Natural killer cell (primary cell): ENCODE measurements at regions not wholly inside any gene's neighbourhood (a gene's known extent, or its start where the extent isn't known, plus 50 kb on each side); places are given as distances from the start of the nearest gene placed in this dataset.
A peak's percentile ranks its signal among the peaks of the same experiment; 100 is the strongest.

Source experiments
- ATAC-seq, 3 donors: fragments of 150-1000 bp in 2 of 3; fragments of 200-7000 bp in 1 of 3; cut with Tn5 transposase; 1 replicate in 1 of 3; 2 replicates in 2 of 3; pipeline ENCODE4 v1.10.0; 2021; ENCODE audit warnings: mild to moderate bottlenecking in 2 of 3, moderate library complexity in 2 of 3
- DNase-seq, 2 donors: peaks; one replicate each; pipeline versions ENCODE4 v3.0.0 to v3.0.0-alpha.2; 2013 to 2021; ENCODE audit warnings: mixed read lengths in 1 of 2
- H3K27ac ChIP-seq: one replicate; pipeline ENCODE4 v1.5.1; 2013; ENCODE audit warnings: mild to moderate bottlenecking, low read length
- H3K27me3 ChIP-seq: one replicate; pipeline ENCODE4 v1.6.1; 2013; ENCODE audit warnings: low read length; ENCODE audit not compliant: control insufficient read depth, insufficient read depth
- H3K36me3 ChIP-seq: one replicate; pipeline ENCODE4 v1.6.1; 2013; ENCODE audit warnings: low read length; ENCODE audit not compliant: control insufficient read depth, insufficient read depth
- H3K4me1 ChIP-seq: one replicate; pipeline ENCODE4 v1.6.1; 2013; ENCODE audit warnings: low read length; ENCODE audit not compliant: control insufficient read depth, insufficient read depth
- H3K4me3 ChIP-seq: one replicate; pipeline ENCODE4 v1.5.1; 2013; ENCODE audit warnings: low read length
- H3K9me3 ChIP-seq: one replicate; pipeline ENCODE4 v1.6.1; 2013; ENCODE audit warnings: low read length; ENCODE audit not compliant: control insufficient read depth, insufficient read depth
- H3K27ac Mint-ChIP-seq, 2 donors: one replicate each; pipeline ENCODE4 v1.8.0; 2022; ENCODE audit warnings: mild to moderate bottlenecking in 2 of 2, mixed read lengths in 2 of 2, moderate library complexity in 1 of 2
- H3K27me3 Mint-ChIP-seq, 2 donors: one replicate each; pipeline ENCODE4 v1.8.0; 2022; ENCODE audit warnings: low read depth in 2 of 2, mixed read lengths in 2 of 2
- H3K36me3 Mint-ChIP-seq: one replicate; pipeline ENCODE4 v1.8.0; 2022; ENCODE audit warnings: mixed read lengths
- H3K4me1 Mint-ChIP-seq, 2 donors: one replicate each; pipeline ENCODE4 v1.8.0; 2022; ENCODE audit warnings: mixed read lengths in 2 of 2
- H3K4me3 Mint-ChIP-seq: one replicate; pipeline ENCODE4 v1.8.0; 2022; ENCODE audit warnings: mild to moderate bottlenecking, moderate library complexity, mixed read lengths
- H3K9me3 Mint-ChIP-seq, 2 donors: one replicate each; pipeline ENCODE4 v1.8.0; 2022; ENCODE audit warnings: mixed read lengths in 2 of 2
- WGBS: methylation state at CpG from one replicate; pipeline ENCODE4 v1.1.7; 2013; ENCODE audit warnings: missing lambda C conversion rate; ENCODE audit not compliant: insufficient coverage; 5-methylcytosine and 5-hydroxymethylcytosine counted together
- intact Hi-C: fragments of 100-400 bp; cut with micrococcal nuclease; formaldehyde crosslinking; loops from one replicate; pipeline ENCODE4 v1.14.2; 2022
- TF ChIP-seq, protein P1 (sequence below): fragments of 200-600 bp; IDR thresholded peaks from one replicate; pipeline ENCODE4 v1.8.0; 2022; ENCODE audit warnings: antibody characterized with exemption

DNA sequence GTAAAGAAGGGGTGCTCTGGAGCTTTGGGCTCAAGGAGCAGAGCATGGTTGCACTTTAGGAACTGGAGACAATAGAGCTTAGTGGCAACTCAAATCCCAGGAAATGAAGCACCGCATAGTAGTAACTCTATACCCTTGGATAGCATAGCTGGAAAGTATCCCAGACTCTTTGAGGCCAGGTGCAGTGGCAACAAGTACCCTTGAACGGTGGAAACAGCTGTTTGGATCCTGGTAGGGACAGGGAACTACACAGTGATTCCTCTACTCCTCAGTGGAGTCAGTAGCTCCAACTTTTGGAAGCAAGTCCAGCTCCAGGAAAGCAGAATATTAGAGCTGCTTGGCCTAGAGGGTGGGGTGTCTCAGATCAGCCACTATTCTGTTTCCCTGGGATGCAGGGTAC, 129.0 kb upstream of the WSCD2 start:
- no peak overlapping the region for H3K4me3 Mint-ChIP-seq

DNA sequence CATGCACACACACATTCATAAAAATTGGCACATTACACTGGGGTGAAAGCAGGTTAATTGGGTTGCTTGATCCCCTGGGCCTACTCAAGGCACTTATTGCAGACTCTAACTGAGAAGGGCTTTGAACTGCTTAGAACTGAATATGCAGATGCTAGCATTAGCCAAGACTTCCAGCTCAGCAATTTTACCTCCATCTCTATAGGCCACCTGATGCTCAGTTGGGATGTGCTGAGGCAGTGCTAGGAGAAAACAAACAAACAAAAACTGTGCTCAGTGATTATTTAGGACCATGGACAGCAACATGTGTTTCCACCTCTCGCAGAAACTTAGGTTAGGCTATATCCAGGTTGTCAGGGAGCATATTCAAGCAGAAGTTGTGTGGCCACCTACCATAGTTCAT, 124.8 kb upstream of the WSCD2 start:
- Histone ChIP-seq H3K27me3 (no peaks in the 10 kb centered on the region), H3K4me3 (no peak overlapping the region), H3K4me1 (no peaks in the 10 kb centered on the region), H3K27ac (no peak overlapping the region), H3K9me3 (no peaks in the 10 kb centered on the region), H3K36me3 (no peaks in the 10 kb centered on the region)
- DNase-seq (peak in 1 of 2 donors; percentile 3), ATAC-seq (no peak)
- no peaks in the 10 kb centered on the region for H3K36me3 Mint-ChIP-seq
- intact Hi-C loops, result no loop called here
- H3K9me3 Mint-ChIP-seq, result no peaks in the 10 kb centered on the region
- H3K4me3 Mint-ChIP-seq, result no peak overlapping the region
- H3K27ac Mint-ChIP-seq, result no peak overlapping the region
- 9% methylated on average over 1 of the region's 1 CpG for WGBS
- peaks cover 16 to 24% of the 10 kb centered on the region in 2 donors for H3K27me3 Mint-ChIP-seq
- no peaks in the 10 kb centered on the region for H3K4me1 Mint-ChIP-seq
- TF ChIP-seq, protein P1, sequence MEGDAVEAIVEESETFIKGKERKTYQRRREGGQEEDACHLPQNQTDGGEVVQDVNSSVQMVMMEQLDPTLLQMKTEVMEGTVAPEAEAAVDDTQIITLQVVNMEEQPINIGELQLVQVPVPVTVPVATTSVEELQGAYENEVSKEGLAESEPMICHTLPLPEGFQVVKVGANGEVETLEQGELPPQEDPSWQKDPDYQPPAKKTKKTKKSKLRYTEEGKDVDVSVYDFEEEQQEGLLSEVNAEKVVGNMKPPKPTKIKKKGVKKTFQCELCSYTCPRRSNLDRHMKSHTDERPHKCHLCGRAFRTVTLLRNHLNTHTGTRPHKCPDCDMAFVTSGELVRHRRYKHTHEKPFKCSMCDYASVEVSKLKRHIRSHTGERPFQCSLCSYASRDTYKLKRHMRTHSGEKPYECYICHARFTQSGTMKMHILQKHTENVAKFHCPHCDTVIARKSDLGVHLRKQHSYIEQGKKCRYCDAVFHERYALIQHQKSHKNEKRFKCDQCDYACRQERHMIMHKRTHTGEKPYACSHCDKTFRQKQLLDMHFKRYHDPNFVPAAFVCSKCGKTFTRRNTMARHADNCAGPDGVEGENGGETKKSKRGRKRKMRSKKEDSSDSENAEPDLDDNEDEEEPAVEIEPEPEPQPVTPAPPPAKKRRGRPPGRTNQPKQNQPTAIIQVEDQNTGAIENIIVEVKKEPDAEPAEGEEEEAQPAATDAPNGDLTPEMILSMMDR, result no peak

More for the DNA sequence above, 129.0 kb upstream of the WSCD2 start:
- Mint-ChIP-seq H3K9me3 (peaks cover 0 to 2% of the 10 kb centered on the region in 2 donors), H3K27me3 (peaks cover 38 to 40% of the 10 kb centered on the region in 2 donors), H3K4me1 (no peaks in the 10 kb centered on the region), H3K36me3 (no peaks in the 10 kb centered on the region), H3K27ac (no peak overlapping the region)
- Histone ChIP-seq H3K27me3 (peaks cover 3% of the 10 kb centered on the region), H3K4me1 (no peaks in the 10 kb centered on the region), H3K9me3 (no peaks in the 10 kb centered on the region), H3K4me3 (no peak overlapping the region), H3K36me3 (no peaks in the 10 kb centered on the region), H3K27ac (no peak overlapping the region)
- intact Hi-C loops, result no loop called here
- DNase-seq (no peak), ATAC-seq (no peak)
- 68% methylated on average over 2 of the region's 2 CpGs for WGBS
- TF ChIP-seq, protein P1, result no peak

DNA sequence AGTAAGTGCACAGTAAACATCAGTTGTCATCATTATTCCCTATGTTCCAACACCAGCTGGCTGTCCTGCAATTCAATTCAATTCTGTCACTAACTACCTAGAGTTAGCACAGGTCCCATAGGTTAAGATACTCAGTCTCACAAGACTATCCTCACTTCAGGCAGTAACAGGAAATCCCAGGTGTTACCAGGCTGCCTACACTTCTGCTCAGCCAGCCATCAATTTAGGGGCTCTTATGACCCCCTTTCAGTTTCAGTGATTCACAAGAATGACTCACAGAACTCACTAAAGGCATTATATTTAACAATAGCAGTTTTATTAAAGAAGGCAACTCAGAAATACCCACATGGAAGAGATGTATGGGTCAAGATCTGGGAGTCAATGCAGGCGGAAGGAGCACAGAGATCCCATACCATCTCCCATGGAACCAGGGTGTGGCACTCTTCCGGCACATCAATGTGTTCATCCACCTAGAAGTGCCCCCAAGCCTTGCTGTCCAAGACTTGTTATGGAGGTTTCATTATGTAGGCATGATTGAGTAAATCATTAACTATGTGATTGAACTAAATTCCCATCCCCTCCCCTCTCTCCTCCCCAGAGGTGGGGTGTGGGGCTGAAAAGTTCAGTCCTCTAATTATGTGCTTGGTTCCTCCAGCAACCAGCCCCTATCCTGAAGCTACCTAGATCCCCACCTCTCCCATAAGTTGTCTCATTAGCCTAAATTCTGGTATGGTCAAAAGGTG, 120.8 kb upstream of the WSCD2 start:
- no peaks in the 10 kb centered on the region for H3K27me3 ChIP-seq
- no peaks in the 10 kb centered on the region for H3K36me3 ChIP-seq
- no peaks in the 10 kb centered on the region for H3K9me3 ChIP-seq
- no peak overlapping the region for H3K27ac Mint-ChIP-seq
- H3K9me3 Mint-ChIP-seq, result no peaks in the 10 kb centered on the region
- H3K27me3 Mint-ChIP-seq, result peaks cover 14 to 29% of the 10 kb centered on the region in 2 donors
- H3K4me1 Mint-ChIP-seq, result no peaks in the 10 kb centered on the region
- TF ChIP-seq, protein P1, result no peak
- no peak overlapping the region for H3K4me3 Mint-ChIP-seq
- H3K27ac ChIP-seq, result no peak overlapping the region
- intact Hi-C loops, result no loop called here
- no peak for ATAC-seq
- no peak for DNase-seq
- WGBS, result 100% methylated on average over 1 of the region's 2 CpGs
- no peaks in the 10 kb centered on the region for H3K4me1 ChIP-seq
- H3K36me3 Mint-ChIP-seq, result no peaks in the 10 kb centered on the region
- no peak overlapping the region for H3K4me3 ChIP-seq
